ENCODE measurements at regions not wholly inside any gene's neighbourhood (a gene's known extent, or its start where the extent isn't known, plus 50 kb on each side); places are given as distances from the start of the nearest gene placed in this dataset.

- Histone ChIP-seq H2AFZ (ENCODE audit: low read length) (no peak overlapping the region), H3K4me1 (ENCODE audit: insufficient read depth, low read length) (no peaks in the 10 kb centered on the region), H4K20me1 (ENCODE audit: insufficient read depth, low read length) (no peaks in the 10 kb centered on the region), H3K27ac (ENCODE audit: low read depth, low read length) (no peak overlapping the region), H3K9me3 (ENCODE audit: low read depth, low read length) (no peaks in the 10 kb centered on the region), H3K4me2 (ENCODE audit: insufficient read depth, low read length) (no peak overlapping the region), H3K27me3 (ENCODE audit: insufficient read depth, low read length) (no peaks in the 10 kb centered on the region), H3K4me3 (ENCODE audit: insufficient read depth, low read length) (no peak overlapping the region), H3K36me3 (ENCODE audit: insufficient read depth, low read length) (no peaks in the 10 kb centered on the region), H3K79me2 (ENCODE audit: insufficient read depth, low read length) (no peaks in the 10 kb centered on the region)
- TF ChIP-seq, protein P1, sequence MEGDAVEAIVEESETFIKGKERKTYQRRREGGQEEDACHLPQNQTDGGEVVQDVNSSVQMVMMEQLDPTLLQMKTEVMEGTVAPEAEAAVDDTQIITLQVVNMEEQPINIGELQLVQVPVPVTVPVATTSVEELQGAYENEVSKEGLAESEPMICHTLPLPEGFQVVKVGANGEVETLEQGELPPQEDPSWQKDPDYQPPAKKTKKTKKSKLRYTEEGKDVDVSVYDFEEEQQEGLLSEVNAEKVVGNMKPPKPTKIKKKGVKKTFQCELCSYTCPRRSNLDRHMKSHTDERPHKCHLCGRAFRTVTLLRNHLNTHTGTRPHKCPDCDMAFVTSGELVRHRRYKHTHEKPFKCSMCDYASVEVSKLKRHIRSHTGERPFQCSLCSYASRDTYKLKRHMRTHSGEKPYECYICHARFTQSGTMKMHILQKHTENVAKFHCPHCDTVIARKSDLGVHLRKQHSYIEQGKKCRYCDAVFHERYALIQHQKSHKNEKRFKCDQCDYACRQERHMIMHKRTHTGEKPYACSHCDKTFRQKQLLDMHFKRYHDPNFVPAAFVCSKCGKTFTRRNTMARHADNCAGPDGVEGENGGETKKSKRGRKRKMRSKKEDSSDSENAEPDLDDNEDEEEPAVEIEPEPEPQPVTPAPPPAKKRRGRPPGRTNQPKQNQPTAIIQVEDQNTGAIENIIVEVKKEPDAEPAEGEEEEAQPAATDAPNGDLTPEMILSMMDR (IDR thresholded peaks at IDR 0.05; ENCODE audit: extremely low read depth, low read depth, low read length), result no peak
- no peak for DNase-seq (ENCODE audit: insufficient read length, low spot score, missing footprints)
These were observed 1395.0 kb upstream of the ADGRL3 start for GRCh38 chr4:59805176-59805575.

DNA sequence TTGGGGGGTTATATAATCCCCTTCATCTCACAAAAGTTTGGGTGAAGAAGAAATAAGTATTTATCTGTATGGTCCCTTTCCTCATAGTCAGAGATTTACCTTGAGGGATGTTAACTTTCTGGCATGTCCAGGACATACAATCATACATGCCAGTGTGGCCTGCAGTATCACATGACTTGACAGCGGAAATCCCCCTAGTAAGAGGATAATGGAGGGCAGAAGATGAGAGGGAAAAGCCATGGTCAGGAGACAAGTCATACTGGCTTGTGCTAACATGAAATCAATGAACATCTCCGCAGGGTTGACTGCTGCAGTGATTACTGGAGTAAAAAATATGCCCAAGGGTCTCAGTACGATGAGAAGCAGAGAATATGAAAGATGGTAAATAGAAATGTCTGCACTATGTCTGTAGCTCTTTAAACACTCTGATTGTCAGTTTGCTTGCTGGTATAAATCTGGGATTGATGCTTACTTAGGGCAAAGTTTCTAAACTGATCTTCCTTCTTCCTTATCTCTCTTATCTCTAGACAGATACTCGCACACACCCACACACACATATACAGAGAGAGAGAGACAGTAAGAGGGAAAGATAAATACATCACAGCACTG, 1385.6 kb upstream of the ADGRL3 start:
- H3K4me2 ChIP-seq (ENCODE audit: insufficient read depth, low read length), result no peak overlapping the region
- no peaks in the 10 kb centered on the region for H4K20me1 ChIP-seq (ENCODE audit: insufficient read depth, low read length)
- no peak overlapping the region for H3K4me3 ChIP-seq (ENCODE audit: insufficient read depth, low read length)
- H3K36me3 ChIP-seq (ENCODE audit: insufficient read depth, low read length), result no peaks in the 10 kb centered on the region
- H3K4me1 ChIP-seq (ENCODE audit: insufficient read depth, low read length), result no peaks in the 10 kb centered on the region
- no peaks in the 10 kb centered on the region for H3K27me3 ChIP-seq (ENCODE audit: insufficient read depth, low read length)
- H3K9me3 ChIP-seq (ENCODE audit: low read depth, low read length), result no peaks in the 10 kb centered on the region
- DNase-seq (ENCODE audit: insufficient read length, low spot score, missing footprints), result no peak
- TF ChIP-seq, protein P1 (IDR thresholded peaks at IDR 0.05; ENCODE audit: extremely low read depth, low read depth, low read length), result no peak
- no peak overlapping the region for H2AFZ ChIP-seq (ENCODE audit: low read length)
- no peaks in the 10 kb centered on the region for H3K79me2 ChIP-seq (ENCODE audit: insufficient read depth, low read length)
- H3K27ac ChIP-seq (ENCODE audit: low read depth, low read length), result no peak overlapping the region

DNA sequence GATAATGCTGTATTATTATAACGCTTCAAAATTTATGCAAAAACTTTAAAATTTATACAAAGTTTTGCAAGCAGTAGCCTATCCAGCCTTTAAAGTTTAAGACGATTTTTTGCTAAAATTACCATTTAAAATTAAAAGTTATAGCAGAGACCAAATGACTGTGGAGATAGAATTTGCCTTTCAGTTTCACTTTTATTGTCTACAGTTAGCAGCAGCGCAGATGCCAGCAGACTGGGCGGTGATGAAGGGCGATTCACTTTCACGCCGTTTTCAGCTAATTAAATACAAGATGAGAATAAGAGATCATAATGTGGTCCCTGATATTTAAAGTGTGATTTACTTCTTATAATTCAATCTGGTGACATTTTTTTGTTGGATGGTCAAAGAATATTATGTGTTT, 1381.5 kb upstream of the ADGRL3 start:
- H3K9me3 ChIP-seq (ENCODE audit: low read depth, low read length), result no peaks in the 10 kb centered on the region
- no peaks in the 10 kb centered on the region for H4K20me1 ChIP-seq (ENCODE audit: insufficient read depth, low read length)
- no peak overlapping the region for H3K27ac ChIP-seq (ENCODE audit: low read depth, low read length)
- no peaks in the 10 kb centered on the region for H3K4me1 ChIP-seq (ENCODE audit: insufficient read depth, low read length)
- peak; percentile 56 for DNase-seq (ENCODE audit: insufficient read length, low spot score, missing footprints)
- no peak overlapping the region for H2AFZ ChIP-seq (ENCODE audit: low read length)
- H3K27me3 ChIP-seq (ENCODE audit: insufficient read depth, low read length), result no peaks in the 10 kb centered on the region
- no peaks in the 10 kb centered on the region for H3K79me2 ChIP-seq (ENCODE audit: insufficient read depth, low read length)
- no peak overlapping the region for H3K4me3 ChIP-seq (ENCODE audit: insufficient read depth, low read length)
- H3K36me3 ChIP-seq (ENCODE audit: insufficient read depth, low read length), result no peaks in the 10 kb centered on the region
- H3K4me2 ChIP-seq (ENCODE audit: insufficient read depth, low read length), result no peak overlapping the region
- TF ChIP-seq, protein P1 (IDR thresholded peaks at IDR 0.05; ENCODE audit: extremely low read depth, low read depth, low read length), result no peak

- TF ChIP-seq, protein P1 (IDR thresholded peaks at IDR 0.05; ENCODE audit: extremely low read depth, low read depth, low read length), result no peak
- H3K4me2 ChIP-seq (ENCODE audit: insufficient read depth, low read length), result no peak overlapping the region
- H2AFZ ChIP-seq (ENCODE audit: low read length), result no peak overlapping the region
- H4K20me1 ChIP-seq (ENCODE audit: insufficient read depth, low read length), result no peaks in the 10 kb centered on the region
- no peaks in the 10 kb centered on the region for H3K36me3 ChIP-seq (ENCODE audit: insufficient read depth, low read length)
- no peaks in the 10 kb centered on the region for H3K27me3 ChIP-seq (ENCODE audit: insufficient read depth, low read length)
- H3K4me3 ChIP-seq (ENCODE audit: insufficient read depth, low read length), result no peak overlapping the region
- no peaks in the 10 kb centered on the region for H3K79me2 ChIP-seq (ENCODE audit: insufficient read depth, low read length)
- H3K9me3 ChIP-seq (ENCODE audit: low read depth, low read length), result no peaks in the 10 kb centered on the region
- no peaks in the 10 kb centered on the region for H3K4me1 ChIP-seq (ENCODE audit: insufficient read depth, low read length)
- DNase-seq (ENCODE audit: insufficient read length, low spot score, missing footprints), result no peak
- no peak overlapping the region for H3K27ac ChIP-seq (ENCODE audit: low read depth, low read length)
These were observed 1376.8 kb upstream of the ADGRL3 start for GRCh38 chr4:59823311-59823710.

All from osteoblast (primary cell).